ENCODE measurements at regions not wholly inside any gene's neighbourhood (a gene's known extent, or its start where the extent isn't known, plus 50 kb on each side); places are given as distances from the start of the nearest gene placed in this dataset.

DNA sequence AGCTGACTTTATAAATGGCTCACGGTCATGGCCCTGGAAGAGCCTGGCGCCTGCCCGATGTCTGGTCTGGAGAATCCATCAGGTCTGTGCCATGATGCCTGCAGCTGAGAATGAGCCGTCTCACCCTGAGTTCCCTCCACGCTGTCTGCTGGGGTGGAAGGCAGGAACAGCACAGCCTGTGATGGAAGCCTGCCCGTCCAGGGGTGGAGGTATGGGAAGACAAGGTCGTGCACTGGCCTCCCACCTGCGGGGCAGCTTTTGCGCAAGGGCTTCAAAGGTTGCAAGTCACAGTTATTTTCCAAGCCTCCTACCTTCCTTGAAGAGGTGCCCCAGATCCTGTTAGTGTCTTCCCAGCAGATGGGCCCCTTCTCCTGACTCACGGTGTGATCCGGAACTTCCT, 275.5 kb downstream of the FAM43A start:
- H3F3A ChIP-seq (ENCODE audit: insufficient read depth, low read length), result no peaks in the 10 kb centered on the region
- H3K9me3 ChIP-seq (replicated peaks; ENCODE audit: insufficient read depth, low read length), result no peaks in the 10 kb centered on the region
- no peaks in the 10 kb centered on the region for H3K4me1 ChIP-seq (ENCODE audit: low read length)
- no peak overlapping the region for H3K27ac ChIP-seq (ENCODE audit: low read length)
- H3K27me3 ChIP-seq (replicated peaks; ENCODE audit: insufficient read depth, low read length), result no peaks in the 10 kb centered on the region
- H3K4me3 ChIP-seq (ENCODE audit: low read length), result no peak overlapping the region
- no peak for DNase-seq
- no peaks in the 10 kb centered on the region for H3K79me2 ChIP-seq (ENCODE audit: low read length)
- TF ChIP-seq CTCF (IDR thresholded peaks at IDR 0.05; ENCODE audit: low read length) (no peak), EZH2phosphoT487 (IDR thresholded peaks at IDR 0.05; ENCODE audit: low read length) (no peak), EZH2 (optimal IDR thresholded peaks at IDR 0.05; ENCODE audit: low read depth, low read length) (no peak)
- H3K9ac ChIP-seq (ENCODE audit: low read length), result no peak overlapping the region
- H4K20me1 ChIP-seq (ENCODE audit: insufficient read depth, low read length), result no peaks in the 10 kb centered on the region
- no peak overlapping the region for H3K4me2 ChIP-seq (ENCODE audit: low read depth, low read length)
- no peaks in the 10 kb centered on the region for H3K36me3 ChIP-seq (replicated peaks; ENCODE audit: insufficient read depth, low read length)
- no peak overlapping the region for H2AFZ ChIP-seq (ENCODE audit: low read length)
- no peaks in the 10 kb centered on the region for H3K9me2 ChIP-seq (replicated peaks; ENCODE audit: insufficient read depth, low read length)

DNA sequence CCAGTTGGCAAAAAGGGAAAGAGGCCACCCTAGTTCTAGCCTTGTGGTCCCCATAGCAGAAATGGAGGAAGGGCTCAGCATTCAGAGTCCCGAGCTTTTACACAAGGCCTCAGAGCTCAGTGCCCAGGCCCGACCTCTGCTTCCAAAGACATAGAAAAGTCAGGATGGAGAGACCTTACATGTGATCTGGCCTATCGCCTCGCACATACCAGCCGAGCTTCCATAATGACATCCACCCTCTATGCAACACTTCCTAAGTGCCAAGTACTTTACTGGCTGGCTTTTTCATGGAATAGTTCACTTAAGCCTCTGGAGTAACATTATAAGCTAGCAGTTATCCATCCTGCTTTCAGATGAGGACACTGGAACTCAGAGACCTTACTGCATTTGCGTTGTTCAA, 275.9 kb downstream of the FAM43A start:
- no peak overlapping the region for H2AFZ ChIP-seq (ENCODE audit: low read length)

GRCh38 chr3:194962056-194962455, 276.4 kb downstream of the FAM43A start:
- no peaks in the 10 kb centered on the region for H4K20me1 ChIP-seq (ENCODE audit: insufficient read depth, low read length)
- H3K4me3 ChIP-seq (ENCODE audit: low read length), result no peak overlapping the region
- no peak overlapping the region for H3K27ac ChIP-seq (ENCODE audit: low read length)
- DNase-seq, result no peak
- no peaks in the 10 kb centered on the region for H3F3A ChIP-seq (ENCODE audit: insufficient read depth, low read length)
- no peak overlapping the region for H2AFZ ChIP-seq (ENCODE audit: low read length)
- no peak overlapping the region for H3K9ac ChIP-seq (ENCODE audit: low read length)
- H3K36me3 ChIP-seq (replicated peaks; ENCODE audit: insufficient read depth, low read length), result no peaks in the 10 kb centered on the region
- H3K4me2 ChIP-seq (ENCODE audit: low read depth, low read length), result no peak overlapping the region
- H3K27me3 ChIP-seq (replicated peaks; ENCODE audit: insufficient read depth, low read length), result no peaks in the 10 kb centered on the region
- no peaks in the 10 kb centered on the region for H3K4me1 ChIP-seq (ENCODE audit: low read length)
- H3K9me2 ChIP-seq (replicated peaks; ENCODE audit: insufficient read depth, low read length), result no peaks in the 10 kb centered on the region
- no peak for TF ChIP-seq EZH2phosphoT487 (IDR thresholded peaks at IDR 0.05; ENCODE audit: low read length)
- TF ChIP-seq EZH2 (optimal IDR thresholded peaks at IDR 0.05; ENCODE audit: low read depth, low read length), result no peak
- no peak for TF ChIP-seq CTCF (IDR thresholded peaks at IDR 0.05; ENCODE audit: low read length)
- no peaks in the 10 kb centered on the region for H3K9me3 ChIP-seq (replicated peaks; ENCODE audit: insufficient read depth, low read length)
- H3K79me2 ChIP-seq (ENCODE audit: low read length), result no peaks in the 10 kb centered on the region

More for the DNA sequence above, 275.9 kb downstream of the FAM43A start:
- TF ChIP-seq EZH2 (optimal IDR thresholded peaks at IDR 0.05; ENCODE audit: low read depth, low read length), result no peak
- TF ChIP-seq CTCF (IDR thresholded peaks at IDR 0.05; ENCODE audit: low read length), result no peak
- no peak for TF ChIP-seq EZH2phosphoT487 (IDR thresholded peaks at IDR 0.05; ENCODE audit: low read length)
- Histone ChIP-seq H3K9me2 (replicated peaks; ENCODE audit: insufficient read depth, low read length) (no peaks in the 10 kb centered on the region), H4K20me1 (ENCODE audit: insufficient read depth, low read length) (no peaks in the 10 kb centered on the region), H3K79me2 (ENCODE audit: low read length) (no peaks in the 10 kb centered on the region), H3F3A (ENCODE audit: insufficient read depth, low read length) (no peaks in the 10 kb centered on the region), H3K4me3 (ENCODE audit: low read length) (no peak overlapping the region), H3K36me3 (replicated peaks; ENCODE audit: insufficient read depth, low read length) (no peaks in the 10 kb centered on the region), H3K27me3 (replicated peaks; ENCODE audit: insufficient read depth, low read length) (no peaks in the 10 kb centered on the region), H3K4me1 (ENCODE audit: low read length) (no peaks in the 10 kb centered on the region), H3K4me2 (ENCODE audit: low read depth, low read length) (no peak overlapping the region), H3K9ac (ENCODE audit: low read length) (no peak overlapping the region), H3K27ac (ENCODE audit: low read length) (no peak overlapping the region), H3K9me3 (replicated peaks; ENCODE audit: insufficient read depth, low read length) (no peaks in the 10 kb centered on the region)
- no peak for DNase-seq

Data from MM.1S (cell line).